PC-3 (cell line): ENCODE measurements at regions not wholly inside any gene's neighbourhood (a gene's known extent, or its start where the extent isn't known, plus 50 kb on each side); places are given as distances from the start of the nearest gene placed in this dataset.

Source experiments
- ATAC-seq: fragments of 200-7000 bp; cut with Tn5 transposase; 2 replicates; pipeline ENCODE4 v1.9.1; 2020; ENCODE audit warnings: mild to moderate bottlenecking, moderate library complexity
- BruUV-seq: library from RNA; stranded (reverse); fragments of 400-500 nt; replicated peaks from 2 replicates; lab custom pipeline; 2021; lab: Mats Ljungman, UMichigan
- CTCF ChIA-PET: fragments of 300-600 bp; sonication (Branson Sonifier 250); formaldehyde crosslinking; loops from one replicate; lab custom pipeline; 2022; ENCODE audit warnings: antibody characterized with exemption; lab: Charles Lee
- POLR2A ChIA-PET: fragments of 300-600 bp; sonication (Branson Sonifier 250); formaldehyde crosslinking; loops from one replicate; lab custom pipeline; 2022; ENCODE audit warnings: antibody characterized with exemption; ENCODE audit not compliant: unreplicated experiment; lab: Charles Lee
- DNase-seq: peaks from one replicate; pipeline ENCODE4 v3.0.0-alpha.2; 2015
- H2AFZ ChIP-seq: fragments of 300-600 bp; sonication (generic); 2 replicates; pipeline ENCODE4 v1.6.0; 2016; ENCODE audit warnings: antibody characterized with exemption, low read length
- H3F3A ChIP-seq: fragments of 300-600 bp; sonication (generic); one replicate; pipeline ENCODE4 v1.6.0; 2017; ENCODE audit warnings: antibody characterized with exemption, low read length, control low read depth, mild to moderate bottlenecking; ENCODE audit not compliant: unreplicated experiment
- H3K27ac ChIP-seq: fragments of 300-600 bp; sonication (generic); 2 replicates; pipeline ENCODE4 v1.5.1; 2016; ENCODE audit warnings: mild to moderate bottlenecking, low read length
- H3K27me3 ChIP-seq: fragments of 300-600 bp; sonication (generic); 2 replicates; pipeline ENCODE4 v1.6.1; 2016; ENCODE audit warnings: low read length, mixed read lengths
- H3K36me3 ChIP-seq: fragments of 300-600 bp; sonication (generic); 2 replicates; pipeline ENCODE4 v1.6.1; 2016; ENCODE audit warnings: low read depth, mixed run types, low read length, mixed read lengths
- H3K4me1 ChIP-seq: fragments of 300-600 bp; sonication (generic); 2 replicates; pipeline ENCODE4 v1.5.1; 2016; ENCODE audit warnings: low read length; ENCODE audit not compliant: insufficient read depth
- H3K4me2 ChIP-seq: fragments of 300-600 bp; sonication (generic); 2 replicates; pipeline ENCODE4 v1.6.0; 2016; ENCODE audit warnings: low read length
- H3K4me3 ChIP-seq: fragments of 300-600 bp; sonication (generic); 2 replicates; pipeline ENCODE4 v1.5.1; 2016; ENCODE audit warnings: mild to moderate bottlenecking, low read length, mixed read lengths
- H3K79me2 ChIP-seq: fragments of 300-600 bp; sonication (generic); 2 replicates; pipeline ENCODE4 v1.6.1; 2017; ENCODE audit warnings: low read length, mixed read lengths
- H3K9ac ChIP-seq: fragments of 300-600 bp; sonication (generic); 2 replicates; pipeline ENCODE4 v1.6.0; 2016; ENCODE audit warnings: mild to moderate bottlenecking, low read length
- H3K9me2 ChIP-seq: fragments of 300-600 bp; sonication (generic); replicated peaks from 2 replicates; pipeline ENCODE4 v1.6.1; 2016; ENCODE audit warnings: mixed run types, low read length, mixed read lengths
- H3K9me3 ChIP-seq: fragments of 300-600 bp; sonication (generic); 2 replicates; pipeline ENCODE4 v1.6.1; 2016; ENCODE audit warnings: low read length, mixed read lengths
- H4K20me1 ChIP-seq: fragments of 300-600 bp; sonication (generic); 2 replicates; pipeline ENCODE4 v1.6.1; 2016; ENCODE audit warnings: low read length, mixed read lengths
- CTCF ChIP-seq: fragments of 300-600 bp; sonication (generic); conservative IDR thresholded peaks from 2 replicates; pipeline ENCODE4 v1.5.1; 2017; ENCODE audit warnings: antibody characterized with exemption, low read depth, mild to moderate bottlenecking, low read length
- EZH2 ChIP-seq: fragments of 300-600 bp; sonication (generic); IDR thresholded peaks from one replicate; pipeline ENCODE4 v1.6.1; 2017; ENCODE audit warnings: antibody characterized with exemption, mild to moderate bottlenecking, low read length; ENCODE audit not compliant: unreplicated experiment
- EZH2phosphoT487 ChIP-seq: fragments of 300-600 bp; sonication (generic); IDR thresholded peaks from 2 replicates; pipeline ENCODE4 v1.6.1; 2018; ENCODE audit warnings: mild to moderate bottlenecking, antibody characterized with exemption, low read length, borderline replicate concordance
- intact Hi-C: fragments of 100-400 bp; cut with micrococcal nuclease; formaldehyde crosslinking; loops from 2 replicates; pipeline ENCODE4 v1.9.0; 2023

- POLR2A ChIA-PET: no interaction called here
- CTCF ChIA-PET: interaction anchor here (0.6 kb wide), 1 partner anchor 89 kb away, joined by 3 read pairs; no protein-coding TSS in a partner anchor
- TF ChIP-seq EZH2 (no peak), CTCF (no peak), EZH2phosphoT487 (no peak)
- Histone ChIP-seq H3K9me3 (no peaks in the 10 kb centered on the region), H3K79me2 (no peaks in the 10 kb centered on the region), H3K27ac (no peak overlapping the region), H3K27me3 (no peaks in the 10 kb centered on the region), H3K9ac (no peak overlapping the region), H3K4me3 (no peak overlapping the region), H3K4me1 (peaks cover 44% of the 10 kb centered on the region), H3F3A (no peaks in the 10 kb centered on the region), H2AFZ (no peak overlapping the region), H3K9me2 (no peaks in the 10 kb centered on the region), H4K20me1 (no peaks in the 10 kb centered on the region), H3K36me3 (no peaks in the 10 kb centered on the region), H3K4me2 (no peak overlapping the region)
- ATAC-seq (no peak), DNase-seq (no peak)
- no TSS peak for BruUV-seq
- intact Hi-C loops: loop anchor here (10.0 kb wide), 5 partner anchors 245 to 825 kb away; no protein-coding TSS in a partner anchor
Observed at GRCh38 chr5:124659798-124660197, 86.6 kb downstream of the ZNF608 start.

DNA sequence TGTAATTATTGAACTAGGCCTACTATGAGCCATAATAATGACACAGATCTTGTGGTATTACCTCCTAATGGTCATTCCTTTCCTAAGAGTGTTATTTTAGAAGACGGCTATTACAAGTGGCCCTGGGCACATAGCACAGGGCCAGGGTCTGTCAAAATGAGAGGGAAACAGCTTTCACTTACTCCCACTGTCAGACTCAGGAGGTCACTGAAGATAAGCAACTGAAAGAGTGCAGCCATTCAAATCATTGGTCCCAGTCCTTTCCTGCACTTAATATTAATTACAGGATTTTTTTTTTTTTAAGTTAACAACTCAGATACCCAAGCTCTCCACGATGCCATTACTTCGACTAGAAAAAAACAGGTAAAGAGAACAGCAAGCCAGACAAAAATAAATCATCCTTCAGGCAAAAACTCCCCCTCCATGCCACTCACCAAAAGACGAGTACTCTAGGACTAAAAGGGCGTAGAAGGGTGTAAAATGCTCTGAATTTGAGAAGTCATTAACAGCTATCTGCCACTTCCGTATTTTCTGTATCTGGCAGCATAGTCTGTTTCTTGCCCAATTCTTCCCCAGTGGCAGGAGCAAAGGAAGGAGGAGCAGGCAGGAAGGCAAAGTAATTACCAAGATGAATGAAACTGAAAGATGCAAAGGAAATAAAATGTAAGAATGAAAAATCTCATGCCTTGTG is 87.4 kb downstream of the ZNF608 start:
- POLR2A ChIA-PET: no interaction called here
- intact Hi-C loops: loop anchor here (10.0 kb wide), 5 partner anchors 244 to 826 kb away; no protein-coding TSS in a partner anchor

More for the DNA sequence above, 87.4 kb downstream of the ZNF608 start:
- TF ChIP-seq CTCF (no peak), EZH2phosphoT487 (no peak), EZH2 (no peak)
- no peak overlapping the region for H3K9ac ChIP-seq
- no peak overlapping the region for H2AFZ ChIP-seq
- H3F3A ChIP-seq: no peaks in the 10 kb centered on the region
- H3K4me1 ChIP-seq: peaks cover 45% of the 10 kb centered on the region
- ATAC-seq (no peak), DNase-seq (no peak)
- no peak overlapping the region for H3K4me2 ChIP-seq
- no peaks in the 10 kb centered on the region for H3K9me3 ChIP-seq
- H3K9me2 ChIP-seq: no peaks in the 10 kb centered on the region
- H3K79me2 ChIP-seq: no peaks in the 10 kb centered on the region
- H3K27ac ChIP-seq: no peak overlapping the region
- no TSS peak for BruUV-seq
- no peak overlapping the region for H3K4me3 ChIP-seq
- H3K36me3 ChIP-seq: no peaks in the 10 kb centered on the region
- H3K27me3 ChIP-seq: no peaks in the 10 kb centered on the region
- CTCF ChIA-PET: interaction anchor here (0.6 kb wide), 1 partner anchor 90 kb away, joined by 3 read pairs; no protein-coding TSS in a partner anchor
- H4K20me1 ChIP-seq: no peaks in the 10 kb centered on the region
